GM12878 (cell line): ENCODE measurements at regions not wholly inside any gene's neighbourhood (a gene's known extent, or its start where the extent isn't known, plus 50 kb on each side); places are given as distances from the start of the nearest gene placed in this dataset.

Experiments used
- ATAC-seq: fragments of 200-7000 bp; cut with Tn5 transposase; 3 replicates; pipeline ENCODE4 v1.9.1; 2020; ENCODE audit warnings: mild to moderate bottlenecking, moderate library complexity
- BruUV-seq: library from RNA; stranded (reverse); fragments of 400-500 nt; replicated peaks from 2 replicates; lab custom pipeline; 2021; lab: Mats Ljungman, UMichigan
- CTCF ChIA-PET: fragments of 300-600 bp; sonication (Branson Sonifier 250); formaldehyde crosslinking; extraction: SDS; loops from one replicate; lab custom pipeline; 2021; ENCODE audit warnings: inconsistent platforms; lab: Yijun Ruan, JAX
- POLR2A ChIA-PET: fragments of 350-600 bp; formaldehyde crosslinking; extraction: SDS; loops from one replicate; lab custom pipeline; 2021; ENCODE audit warnings: inconsistent platforms; lab: Charles Lee
- RAD21 ChIA-PET: fragments of 300-600 bp; sonication (Branson Sonifier 250); formaldehyde crosslinking; loops from one replicate; lab custom pipeline; 2023; ENCODE audit warnings: antibody characterized with exemption; ENCODE audit not compliant: unreplicated experiment; lab: Charles Lee
- SMC1A ChIA-PET: fragments of 300-600 bp; sonication (Branson Sonifier 250); formaldehyde crosslinking; loops from one replicate; lab custom pipeline; 2023; ENCODE audit not compliant: unreplicated experiment, uncharacterized antibody; lab: Charles Lee
- DNase-seq: peaks from one replicate; pipeline ENCODE4 v3.0.0-alpha.2; 2011; ENCODE audit warnings: low read depth, low spot score
- FAIRE-seq: peaks from 3 replicates; lab custom pipeline; 2011; peaks lifted over from hg19 to GRCh38; lab: Jason Lieb, UNC
- H2AFZ ChIP-seq: 2 replicates; pipeline ENCODE4 v1.6.0; 2011; ENCODE audit warnings: low read depth, low read length, control low read depth; ENCODE audit not compliant: control insufficient read depth
- H3K27ac ChIP-seq: 2 replicates; pipeline ENCODE4 v1.5.1; 2011; ENCODE audit warnings: control low read depth; ENCODE audit not compliant: control insufficient read depth, insufficient read depth
- H3K27me3 ChIP-seq, 2 experiments: replicated peaks in 1 of 2; 2 replicates each; pipeline versions ENCODE4 v1.6.0 to v1.6.1; 2011; ENCODE audit warnings: low read length in 1 of 2; ENCODE audit not compliant: control insufficient read depth in 2 of 2, insufficient read depth in 2 of 2
- H3K36me3 ChIP-seq, 2 experiments: 2 replicates each; pipeline ENCODE4 v1.5.1; 2011; ENCODE audit warnings: low read length in 1 of 2; ENCODE audit not compliant: control insufficient read depth in 2 of 2, insufficient read depth in 2 of 2
- H3K4me1 ChIP-seq: 2 replicates; pipeline ENCODE4 v1.6.1; 2011; ENCODE audit warnings: mild to moderate bottlenecking, low read length, moderate library complexity, mixed read lengths; ENCODE audit not compliant: control insufficient read depth, insufficient read depth
- H3K4me2 ChIP-seq: 2 replicates; pipeline ENCODE4 v1.6.0; 2011; ENCODE audit warnings: control low read depth; ENCODE audit not compliant: control insufficient read depth, insufficient read depth
- H3K4me3 ChIP-seq: fragments of 200-600 bp; sonication (generic); 2 replicates; pipeline ENCODE4 v1.5.1; 2016
- H3K79me2 ChIP-seq: 2 replicates; pipeline ENCODE4 v1.6.0; 2011; ENCODE audit warnings: low read length; ENCODE audit not compliant: control insufficient read depth, insufficient read depth
- H3K9ac ChIP-seq: 2 replicates; pipeline ENCODE4 v1.8.0; 2011; ENCODE audit warnings: low read length, control low read depth, mixed read lengths; ENCODE audit not compliant: control insufficient read depth, insufficient read depth
- H3K9me3 ChIP-seq: replicated peaks from 3 replicates; pipeline ENCODE4 v1.5.1; 2011; ENCODE audit warnings: mild to moderate bottlenecking, low read length; ENCODE audit not compliant: control insufficient read depth, insufficient read depth
- H4K20me1 ChIP-seq: 2 replicates; pipeline ENCODE4 v1.6.0; 2011; ENCODE audit not compliant: control insufficient read depth, insufficient read depth
- KLF5 ChIP-seq: fragments of 450-650 bp; IDR thresholded peaks from 2 replicates; pipeline ENCODE4 v1.6.1; 2014; ENCODE audit warnings: mild to moderate bottlenecking; ENCODE audit not compliant: partially characterized antibody
- NFIC ChIP-seq: IDR thresholded peaks from 2 replicates; pipeline ENCODE4 v1.6.1; 2012; ENCODE audit warnings: low read depth, mild to moderate bottlenecking, inconsistent platforms, low read length, moderate library complexity
- NR2F1 ChIP-seq: fragments of 450-650 bp; conservative IDR thresholded peaks from 2 replicates; pipeline ENCODE4 v1.6.1; 2017; ENCODE audit warnings: mild to moderate bottlenecking
- RB1 ChIP-seq: fragments of 450-650 bp; formaldehyde crosslinking; IDR thresholded peaks from 2 replicates; pipeline ENCODE4 v1.6.1; 2017; ENCODE audit warnings: mild to moderate bottlenecking, borderline replicate concordance
- RUNX3 ChIP-seq: IDR thresholded peaks from 2 replicates; pipeline ENCODE4 v1.6.1; 2012; ENCODE audit warnings: low read length, inconsistent platforms
- TAF1 ChIP-seq: IDR thresholded peaks from 2 replicates; pipeline ENCODE4 v1.6.1; 2011; ENCODE audit warnings: mild to moderate bottlenecking, low read depth, low read length, borderline replicate concordance
- ZBED1 ChIP-seq: IDR thresholded peaks from 2 replicates; pipeline ENCODE4 v1.6.1; 2016; ENCODE audit warnings: borderline replicate concordance
- WGBS: methylation state at CpG from one replicate; pipeline ENCODE4 v1.1.6; 2016; ENCODE audit warnings: low lambda C conversion rate; ENCODE audit not compliant: insufficient replicate concordance, insufficient coverage; ENCODE audit errors: missing lambda C conversion rate; 5-methylcytosine and 5-hydroxymethylcytosine counted together
- in situ Hi-C: fragments of 300-500 bp; cut with MboI; formaldehyde crosslinking; loops from 9 replicates; pipeline ENCODE4 v1.14.3; 2018; ENCODE audit warnings: mixed read lengths
- intact Hi-C: fragments of 100-400 bp; cut with micrococcal nuclease; formaldehyde crosslinking; loops from one replicate; pipeline ENCODE4 v1.14.2; 2022; ENCODE audit not compliant: unreplicated experiment
- TF ChIP-seq, protein P1 (sequence below): fragments of 450-650 bp; formaldehyde crosslinking; IDR thresholded peaks from 2 replicates; pipeline ENCODE4 v1.5.0; 2022; ENCODE audit warnings: mild to moderate bottlenecking, missing genetic modification characterization
- TF ChIP-seq, protein P2 (sequence below): fragments of 150-350 bp; IDR thresholded peaks from 2 replicates; pipeline ENCODE4 v1.6.1; 2016; ENCODE audit warnings: low read depth, low read length
- TF ChIP-seq, protein P3 (sequence below): fragments of 450-650 bp; IDR thresholded peaks from 2 replicates; pipeline ENCODE4 v1.6.1; 2018; ENCODE audit warnings: mild to moderate bottlenecking, low read depth, moderate library complexity; ENCODE audit not compliant: partially characterized antibody

DNA sequence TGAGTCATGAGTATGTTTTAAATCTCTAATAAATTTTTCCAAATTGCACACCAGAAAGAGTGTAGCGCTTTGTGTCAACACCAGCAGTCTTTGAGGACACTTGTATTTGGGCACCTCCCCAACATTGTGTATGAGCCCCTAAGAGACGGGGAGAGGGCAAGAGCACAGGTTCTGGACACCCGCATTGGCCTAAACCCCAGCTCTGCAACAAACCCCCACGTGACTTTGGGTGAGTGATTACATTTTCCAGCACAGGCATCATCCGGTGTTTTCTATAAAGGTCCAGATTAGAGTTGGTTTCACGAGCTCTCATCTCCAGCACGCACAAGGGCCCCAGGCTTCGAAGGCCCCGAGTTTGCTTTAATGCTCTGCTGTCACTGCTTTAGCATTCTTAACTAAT lies 66.3 kb upstream of the SLC45A1 start:
- no TSS peak for BruUV-seq
- Histone ChIP-seq H3K79me2 (no peaks in the 10 kb centered on the region), H3K27ac (no peak overlapping the region), H3K4me3 (no peak overlapping the region), H2AFZ (no peak overlapping the region), H3K4me2 (no peak overlapping the region), H3K27me3 (no peaks in the 10 kb centered on the region), H4K20me1 (no peaks in the 10 kb centered on the region), H3K4me1 (no peaks in the 10 kb centered on the region; the same call in 1 of the 2 replicates), H3K9ac (no peak overlapping the region), H3K9me3 (no peaks in the 10 kb centered on the region), H3K36me3 (no peaks in the 10 kb centered on the region)
- WGBS: 71% methylated on average over 9 of the region's 9 CpGs
- in situ Hi-C loops: no loop called here
- FAIRE-seq (no peak), DNase-seq (no peak), ATAC-seq (no peak)
- SMC1A ChIA-PET: no interaction called here
- POLR2A ChIA-PET: no interaction called here
- RAD21 ChIA-PET: no interaction called here
- TF ChIP-seq NFIC: no peak
- TF ChIP-seq, protein P1, sequence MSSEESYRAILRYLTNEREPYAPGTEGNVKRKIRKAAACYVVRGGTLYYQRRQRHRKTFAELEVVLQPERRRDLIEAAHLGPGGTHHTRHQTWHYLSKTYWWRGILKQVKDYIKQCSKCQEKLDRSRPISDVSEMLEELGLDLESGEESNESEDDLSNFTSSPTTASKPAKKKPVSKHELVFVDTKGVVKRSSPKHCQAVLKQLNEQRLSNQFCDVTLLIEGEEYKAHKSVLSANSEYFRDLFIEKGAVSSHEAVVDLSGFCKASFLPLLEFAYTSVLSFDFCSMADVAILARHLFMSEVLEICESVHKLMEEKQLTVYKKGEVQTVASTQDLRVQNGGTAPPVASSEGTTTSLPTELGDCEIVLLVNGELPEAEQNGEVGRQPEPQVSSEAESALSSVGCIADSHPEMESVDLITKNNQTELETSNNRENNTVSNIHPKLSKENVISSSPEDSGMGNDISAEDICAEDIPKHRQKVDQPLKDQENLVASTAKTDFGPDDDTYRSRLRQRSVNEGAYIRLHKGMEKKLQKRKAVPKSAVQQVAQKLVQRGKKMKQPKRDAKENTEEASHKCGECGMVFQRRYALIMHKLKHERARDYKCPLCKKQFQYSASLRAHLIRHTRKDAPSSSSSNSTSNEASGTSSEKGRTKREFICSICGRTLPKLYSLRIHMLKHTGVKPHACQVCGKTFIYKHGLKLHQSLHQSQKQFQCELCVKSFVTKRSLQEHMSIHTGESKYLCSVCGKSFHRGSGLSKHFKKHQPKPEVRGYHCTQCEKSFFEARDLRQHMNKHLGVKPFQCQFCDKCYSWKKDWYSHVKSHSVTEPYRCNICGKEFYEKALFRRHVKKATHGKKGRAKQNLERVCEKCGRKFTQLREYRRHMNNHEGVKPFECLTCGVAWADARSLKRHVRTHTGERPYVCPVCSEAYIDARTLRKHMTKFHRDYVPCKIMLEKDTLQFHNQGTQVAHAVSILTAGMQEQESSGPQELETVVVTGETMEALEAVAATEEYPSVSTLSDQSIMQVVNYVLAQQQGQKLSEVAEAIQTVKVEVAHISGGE (CRISPR knock-in tag): no peak
- TF ChIP-seq, protein P2, sequence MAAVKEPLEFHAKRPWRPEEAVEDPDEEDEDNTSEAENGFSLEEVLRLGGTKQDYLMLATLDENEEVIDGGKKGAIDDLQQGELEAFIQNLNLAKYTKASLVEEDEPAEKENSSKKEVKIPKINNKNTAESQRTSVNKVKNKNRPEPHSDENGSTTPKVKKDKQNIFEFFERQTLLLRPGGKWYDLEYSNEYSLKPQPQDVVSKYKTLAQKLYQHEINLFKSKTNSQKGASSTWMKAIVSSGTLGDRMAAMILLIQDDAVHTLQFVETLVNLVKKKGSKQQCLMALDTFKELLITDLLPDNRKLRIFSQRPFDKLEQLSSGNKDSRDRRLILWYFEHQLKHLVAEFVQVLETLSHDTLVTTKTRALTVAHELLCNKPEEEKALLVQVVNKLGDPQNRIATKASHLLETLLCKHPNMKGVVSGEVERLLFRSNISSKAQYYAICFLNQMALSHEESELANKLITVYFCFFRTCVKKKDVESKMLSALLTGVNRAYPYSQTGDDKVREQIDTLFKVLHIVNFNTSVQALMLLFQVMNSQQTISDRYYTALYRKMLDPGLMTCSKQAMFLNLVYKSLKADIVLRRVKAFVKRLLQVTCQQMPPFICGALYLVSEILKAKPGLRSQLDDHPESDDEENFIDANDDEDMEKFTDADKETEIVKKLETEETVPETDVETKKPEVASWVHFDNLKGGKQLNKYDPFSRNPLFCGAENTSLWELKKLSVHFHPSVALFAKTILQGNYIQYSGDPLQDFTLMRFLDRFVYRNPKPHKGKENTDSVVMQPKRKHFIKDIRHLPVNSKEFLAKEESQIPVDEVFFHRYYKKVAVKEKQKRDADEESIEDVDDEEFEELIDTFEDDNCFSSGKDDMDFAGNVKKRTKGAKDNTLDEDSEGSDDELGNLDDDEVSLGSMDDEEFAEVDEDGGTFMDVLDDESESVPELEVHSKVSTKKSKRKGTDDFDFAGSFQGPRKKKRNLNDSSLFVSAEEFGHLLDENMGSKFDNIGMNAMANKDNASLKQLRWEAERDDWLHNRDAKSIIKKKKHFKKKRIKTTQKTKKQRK: no peak
- TF ChIP-seq RUNX3: no peak
- no peak for TF ChIP-seq NR2F1
- no peak for TF ChIP-seq RB1
- TF ChIP-seq ZBED1: no peak
- no peak for TF ChIP-seq TAF1
- TF ChIP-seq, protein P3, sequence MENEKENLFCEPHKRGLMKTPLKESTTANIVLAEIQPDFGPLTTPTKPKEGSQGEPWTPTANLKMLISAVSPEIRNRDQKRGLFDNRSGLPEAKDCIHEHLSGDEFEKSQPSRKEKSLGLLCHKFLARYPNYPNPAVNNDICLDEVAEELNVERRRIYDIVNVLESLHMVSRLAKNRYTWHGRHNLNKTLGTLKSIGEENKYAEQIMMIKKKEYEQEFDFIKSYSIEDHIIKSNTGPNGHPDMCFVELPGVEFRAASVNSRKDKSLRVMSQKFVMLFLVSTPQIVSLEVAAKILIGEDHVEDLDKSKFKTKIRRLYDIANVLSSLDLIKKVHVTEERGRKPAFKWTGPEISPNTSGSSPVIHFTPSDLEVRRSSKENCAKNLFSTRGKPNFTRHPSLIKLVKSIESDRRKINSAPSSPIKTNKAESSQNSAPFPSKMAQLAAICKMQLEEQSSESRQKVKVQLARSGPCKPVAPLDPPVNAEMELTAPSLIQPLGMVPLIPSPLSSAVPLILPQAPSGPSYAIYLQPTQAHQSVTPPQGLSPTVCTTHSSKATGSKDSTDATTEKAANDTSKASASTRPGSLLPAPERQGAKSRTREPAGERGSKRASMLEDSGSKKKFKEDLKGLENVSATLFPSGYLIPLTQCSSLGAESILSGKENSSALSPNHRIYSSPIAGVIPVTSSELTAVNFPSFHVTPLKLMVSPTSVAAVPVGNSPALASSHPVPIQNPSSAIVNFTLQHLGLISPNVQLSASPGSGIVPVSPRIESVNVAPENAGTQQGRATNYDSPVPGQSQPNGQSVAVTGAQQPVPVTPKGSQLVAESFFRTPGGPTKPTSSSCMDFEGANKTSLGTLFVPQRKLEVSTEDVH: no peak
- no peak for TF ChIP-seq KLF5
- CTCF ChIA-PET: no interaction called here
- intact Hi-C loops: no loop called here
